ENCODE measurements at regions not wholly inside any gene's neighbourhood (a gene's known extent, or its start where the extent isn't known, plus 50 kb on each side); places are given as distances from the start of the nearest gene placed in this dataset.

DNA sequence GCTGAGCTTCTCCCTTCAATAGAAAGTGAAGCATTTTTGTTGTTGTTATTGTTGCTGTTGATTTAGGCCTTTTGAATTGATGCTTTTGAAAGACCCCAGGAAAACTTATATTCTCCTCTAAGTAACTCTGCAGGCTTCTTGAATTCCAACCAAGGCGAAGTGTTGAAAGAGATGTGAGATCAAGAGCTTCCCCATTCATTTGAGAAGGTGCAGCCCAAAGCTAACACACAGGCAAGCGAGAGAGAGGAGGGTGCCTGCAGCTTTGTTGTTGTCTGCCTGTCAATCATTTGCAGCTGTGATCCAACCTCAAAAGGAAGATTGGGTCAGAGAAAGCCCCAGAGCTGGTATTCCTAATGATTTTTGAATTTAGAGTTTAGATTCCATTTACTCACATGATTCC, 963.6 kb upstream of the CNTNAP5 start:
- no peak overlapping the region for H3K27ac Mint-ChIP-seq
- POLR2A ChIA-PET = no interaction called here
- Histone ChIP-seq H3K9me3 (ENCODE audit: control extremely low read depth in 1 of 3, control insufficient read depth in 2 of 3, insufficient read depth in 1 of 3, low read length in 2 of 3) (no peaks in the 10 kb centered on the region), H2AFZ (ENCODE audit: insufficient read depth, low read depth, low read length, poor library complexity, severe bottlenecking) (no peak overlapping the region), H3K27ac (ENCODE audit: low read length in 2 of 2) (no peak overlapping the region), H3K4me3 (ENCODE audit: control extremely low read depth in 1 of 5, extremely low read depth in 1 of 5, insufficient read depth in 1 of 5, low read depth in 2 of 5, low read length in 4 of 5) (no peak overlapping the region), H3K4me2 (replicated peaks; ENCODE audit: low read depth, low read length, poor library complexity, severe bottlenecking) (no peak overlapping the region), H3K27me3 (replicated peaks in 1 of 4; ENCODE audit: control extremely low read depth in 1 of 4, control insufficient read depth in 3 of 4, insufficient read depth in 4 of 4, low read length in 3 of 4) (no peaks in the 10 kb centered on the region), H3K36me3 (replicated peaks in 1 of 2; ENCODE audit: control extremely low read depth in 1 of 2, control insufficient read depth in 1 of 2, extremely low read depth in 1 of 2, insufficient read depth in 2 of 2, low read length in 1 of 2) (no peaks in the 10 kb centered on the region), H4K20me1 (ENCODE audit: control insufficient read depth, insufficient read depth, low read length, poor library complexity, severe bottlenecking) (no peaks in the 10 kb centered on the region), H3K4me1 (ENCODE audit: control insufficient read depth in 2 of 2, insufficient read depth in 2 of 2, low read length in 2 of 2) (no peaks in the 10 kb centered on the region), H3K79me2 (ENCODE audit: control insufficient read depth, insufficient read depth, low read length) (no peaks in the 10 kb centered on the region), H3K9ac (ENCODE audit: low read length) (no peak overlapping the region)
- DNase-seq (no peak), ATAC-seq (ENCODE audit: low read depth) (no peak)
- no peak overlapping the region for H3K4me3 Mint-ChIP-seq
- H3K9me3 Mint-ChIP-seq (ENCODE audit: insufficient read depth) = peaks cover 5% of the 10 kb centered on the region
- H3K27me3 Mint-ChIP-seq = no peaks in the 10 kb centered on the region
- intact Hi-C loops (cut with micrococcal nuclease) = no loop called here
- TF ChIP-seq EZH2 (IDR thresholded peaks at IDR 0.05; ENCODE audit: borderline replicate concordance, insufficient read depth, low read depth, low read length, poor library complexity, severe bottlenecking) = no peak
- no peak for TF ChIP-seq CTCF (IDR thresholded peaks at IDR 0.05)
- no peaks in the 10 kb centered on the region for H3K4me1 Mint-ChIP-seq
- CTCF ChIA-PET = no interaction called here
- no CpG with 5 or more reads among the region's 2 CpGs for WGBS (ENCODE audit: insufficient coverage)

DNA sequence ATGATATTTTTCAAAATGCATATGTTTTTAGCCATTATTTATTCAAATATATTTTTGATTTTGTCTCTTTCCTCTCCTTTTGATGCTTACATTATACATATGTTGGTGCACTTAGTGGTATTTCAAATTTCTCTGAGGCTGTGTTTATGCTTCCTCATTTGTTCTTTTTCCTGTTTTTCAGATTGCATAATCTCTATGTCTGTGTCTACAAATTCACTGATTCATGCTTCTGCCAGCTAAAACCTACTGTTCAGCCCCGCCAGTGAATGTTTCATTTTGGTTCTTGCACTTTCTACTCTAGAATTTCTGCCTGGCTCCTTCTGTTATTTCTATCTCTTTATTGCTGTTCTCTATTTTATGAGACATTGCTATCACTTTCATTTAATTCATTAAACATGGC, 951.7 kb upstream of the CNTNAP5 start:
- DNase-seq (no peak), ATAC-seq (ENCODE audit: low read depth) (no peak)
- Histone ChIP-seq H3K4me2 (replicated peaks; ENCODE audit: low read depth, low read length, poor library complexity, severe bottlenecking) (no peak overlapping the region), H3K9ac (ENCODE audit: low read length) (no peak overlapping the region), H2AFZ (ENCODE audit: insufficient read depth, low read depth, low read length, poor library complexity, severe bottlenecking) (no peak overlapping the region), H3K4me3 (ENCODE audit: control extremely low read depth in 1 of 5, extremely low read depth in 1 of 5, insufficient read depth in 1 of 5, low read depth in 2 of 5, low read length in 4 of 5) (no peak overlapping the region), H3K79me2 (ENCODE audit: control insufficient read depth, insufficient read depth, low read length) (no peaks in the 10 kb centered on the region), H3K36me3 (replicated peaks in 1 of 2; ENCODE audit: control extremely low read depth in 1 of 2, control insufficient read depth in 1 of 2, extremely low read depth in 1 of 2, insufficient read depth in 2 of 2, low read length in 1 of 2) (no peaks in the 10 kb centered on the region), H3K4me1 (ENCODE audit: control insufficient read depth in 2 of 2, insufficient read depth in 2 of 2, low read length in 2 of 2) (no peaks in the 10 kb centered on the region), H4K20me1 (ENCODE audit: control insufficient read depth, insufficient read depth, low read length, poor library complexity, severe bottlenecking) (no peaks in the 10 kb centered on the region), H3K27ac (ENCODE audit: low read length in 2 of 2) (no peak overlapping the region), H3K27me3 (replicated peaks in 1 of 4; ENCODE audit: control extremely low read depth in 1 of 4, control insufficient read depth in 3 of 4, insufficient read depth in 4 of 4, low read length in 3 of 4) (no peaks in the 10 kb centered on the region), H3K9me3 (ENCODE audit: control extremely low read depth in 1 of 3, control insufficient read depth in 2 of 3, insufficient read depth in 1 of 3, low read length in 2 of 3) (peaks cover 0 to 3% (median 0%) of the 10 kb centered on the region in 3 donors)
- Mint-ChIP-seq H3K4me3 (no peak overlapping the region), H3K27ac (no peak overlapping the region), H3K4me1 (no peaks in the 10 kb centered on the region), H3K27me3 (no peaks in the 10 kb centered on the region), H3K9me3 (ENCODE audit: insufficient read depth) (peaks cover 6% of the 10 kb centered on the region)
- TF ChIP-seq CTCF (IDR thresholded peaks at IDR 0.05) = no peak
- TF ChIP-seq EZH2 (IDR thresholded peaks at IDR 0.05; ENCODE audit: borderline replicate concordance, insufficient read depth, low read depth, low read length, poor library complexity, severe bottlenecking) = no peak
- no CpG with 5 or more reads among the region's 1 CpG for WGBS (ENCODE audit: insufficient coverage)
- ChIA-PET CTCF (no interaction called here), POLR2A (no interaction called here)
- intact Hi-C loops (cut with micrococcal nuclease) = no loop called here
